ENCODE measurements at regions not wholly inside any gene's neighbourhood (a gene's known extent, or its start where the extent isn't known, plus 50 kb on each side); places are given as distances from the start of the nearest gene placed in this dataset.
"Not testable (repeated sequence)": the region's sequence is repeated elsewhere in the genome, so short reads cannot be mapped to it uniquely, and the experiment has no call there.

- DNase-seq: peak; percentile 99
- no peaks in the 10 kb centered on the region for H3K9me3 ChIP-seq
- H3K27me3 ChIP-seq: no peaks in the 10 kb centered on the region
- H3K36me3 ChIP-seq: no peaks in the 10 kb centered on the region
- H3K4me3 ChIP-seq: peak overlapping the region; percentile 45
Measured at GRCh38 chr15:92809064-92809879, 90.9 kb upstream of the CHD2 start.

- Histone ChIP-seq H3K27me3 (no peaks in the 10 kb centered on the region), H3K4me3 (peak overlapping the region; percentile 45), H3K9me3 (no peaks in the 10 kb centered on the region), H3K36me3 (no peaks in the 10 kb centered on the region)
- peak; percentile 26 for DNase-seq
Measured at GRCh38 chr15:92809880-92810361, 90.2 kb upstream of the CHD2 start.

DNA sequence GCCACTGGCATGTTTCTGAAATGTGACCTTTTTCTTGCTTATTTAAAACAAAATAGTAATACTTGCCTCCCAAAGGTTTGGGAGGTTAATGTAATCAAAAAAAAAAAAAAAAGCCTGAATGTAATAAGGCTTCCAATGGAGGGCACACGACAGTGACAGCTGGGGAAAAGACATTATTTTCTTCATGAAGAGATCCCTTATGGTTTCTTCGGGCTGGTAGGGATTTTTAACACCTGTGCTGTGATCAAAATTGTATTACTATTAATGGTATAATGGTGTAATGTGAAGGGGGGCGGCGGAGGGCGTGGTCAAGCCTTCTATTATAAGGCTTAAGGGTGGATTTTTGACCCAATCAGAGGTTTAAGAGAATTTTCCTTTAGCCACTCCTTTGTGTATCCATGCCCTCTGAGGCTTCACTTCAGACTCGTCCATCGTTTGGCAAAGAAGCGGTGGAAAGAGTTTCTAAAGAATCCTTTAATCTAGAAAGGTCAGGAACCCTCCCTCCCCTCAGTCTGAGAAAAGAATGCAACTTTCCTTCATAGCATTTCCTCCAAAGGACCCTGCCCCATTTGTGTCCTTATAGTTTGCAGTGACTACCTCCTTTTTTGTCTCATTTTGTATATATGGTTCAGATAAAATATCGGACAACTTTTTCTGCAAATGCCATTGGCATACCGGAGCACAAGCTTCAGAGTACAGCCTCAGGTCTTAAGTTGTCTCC lies 89.5 kb upstream of the CHD2 start:
- Histone ChIP-seq H3K4me3 (peak overlapping the region; percentile 40), H3K27me3 (no peaks in the 10 kb centered on the region), H3K36me3 (no peaks in the 10 kb centered on the region), H3K9me3 (no peaks in the 10 kb centered on the region)
- DNase-seq: peak; percentile 77

DNA sequence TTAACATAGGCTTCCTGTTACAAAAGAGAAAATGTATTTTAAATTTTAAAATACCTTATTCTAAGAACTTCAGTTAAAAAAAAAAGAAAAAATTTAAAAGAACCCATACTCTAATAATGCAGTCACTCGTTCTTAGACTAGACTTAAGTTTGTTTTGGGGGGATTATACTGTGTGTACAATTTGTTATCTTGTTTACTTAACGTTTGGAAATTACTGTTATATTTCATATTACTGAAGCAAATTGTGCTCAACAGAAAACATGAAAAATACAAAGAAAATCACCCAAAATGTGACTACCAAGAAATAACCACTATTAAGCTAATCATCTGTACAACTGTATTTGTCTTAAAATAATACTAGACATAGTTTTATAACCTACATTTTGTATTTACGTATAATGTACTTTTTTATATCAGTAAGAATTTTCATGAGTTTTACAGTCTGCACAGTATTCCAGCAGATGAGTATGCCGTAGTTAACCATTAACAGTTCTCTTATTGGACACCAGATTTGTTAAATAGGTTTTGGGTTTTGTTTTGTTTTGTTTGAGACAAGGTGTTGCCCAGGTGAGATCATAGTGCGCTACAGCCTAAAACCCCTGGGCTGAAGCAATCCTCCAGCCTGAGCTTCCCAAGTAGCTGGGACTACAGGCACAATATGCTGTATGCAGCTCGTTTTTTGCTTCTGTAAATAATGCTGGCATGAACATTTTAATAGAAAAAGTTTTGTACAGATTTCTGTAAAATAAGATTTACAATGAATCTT lies 88.8 kb upstream of the CHD2 start:
- Histone ChIP-seq H3K9me3 (no peaks in the 10 kb centered on the region), H3K36me3 (no peaks in the 10 kb centered on the region), H3K27me3 (no peaks in the 10 kb centered on the region), H3K4me3 (peak overlapping the region; percentile 40)
- no peak for DNase-seq

- no peak for DNase-seq
- no peaks in the 10 kb centered on the region for H3K9me3 ChIP-seq
Measured at GRCh38 chr15:92812271-92812670, 87.9 kb upstream of the CHD2 start.

DNA sequence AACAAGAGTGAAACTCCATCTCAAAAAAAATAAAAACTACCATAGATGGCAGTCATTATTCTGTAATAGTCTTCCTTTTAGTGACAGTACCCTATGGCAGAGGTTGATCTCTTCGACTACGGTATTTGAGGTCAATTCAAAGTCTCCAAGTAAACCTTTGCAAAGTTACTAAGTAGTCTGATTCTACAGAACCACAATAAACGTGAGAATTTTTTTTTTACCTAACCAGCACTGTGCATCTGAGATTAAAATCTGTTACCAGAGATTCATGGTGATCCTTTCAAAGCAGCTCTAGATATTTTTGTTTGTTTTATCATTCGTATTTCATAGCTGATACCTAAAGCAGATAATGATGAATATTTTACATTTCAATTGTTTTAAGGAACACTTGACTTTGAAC lies 86.6 kb upstream of the CHD2 start:
- H3K27me3 ChIP-seq: no peaks in the 10 kb centered on the region
- no peaks in the 10 kb centered on the region for H3K9me3 ChIP-seq
- no peak for DNase-seq
- H3K36me3 ChIP-seq: no peaks in the 10 kb centered on the region
- no peak overlapping the region for H3K4me3 ChIP-seq

More at GRCh38 chr15:92812271-92812670, 87.9 kb upstream of the CHD2 start:
- H3K27me3 ChIP-seq: no peaks in the 10 kb centered on the region
- H3K4me3 ChIP-seq: no peak overlapping the region
- no peaks in the 10 kb centered on the region for H3K36me3 ChIP-seq

GRCh38 chr15:92817339-92817886 lies 82.7 kb upstream of the CHD2 start:
- Histone ChIP-seq H3K9me3 (no peaks in the 10 kb centered on the region), H3K4me3 (no peak overlapping the region), H3K36me3 (no peaks in the 10 kb centered on the region), H3K27me3 (no peaks in the 10 kb centered on the region)
- no peak for DNase-seq

DNA sequence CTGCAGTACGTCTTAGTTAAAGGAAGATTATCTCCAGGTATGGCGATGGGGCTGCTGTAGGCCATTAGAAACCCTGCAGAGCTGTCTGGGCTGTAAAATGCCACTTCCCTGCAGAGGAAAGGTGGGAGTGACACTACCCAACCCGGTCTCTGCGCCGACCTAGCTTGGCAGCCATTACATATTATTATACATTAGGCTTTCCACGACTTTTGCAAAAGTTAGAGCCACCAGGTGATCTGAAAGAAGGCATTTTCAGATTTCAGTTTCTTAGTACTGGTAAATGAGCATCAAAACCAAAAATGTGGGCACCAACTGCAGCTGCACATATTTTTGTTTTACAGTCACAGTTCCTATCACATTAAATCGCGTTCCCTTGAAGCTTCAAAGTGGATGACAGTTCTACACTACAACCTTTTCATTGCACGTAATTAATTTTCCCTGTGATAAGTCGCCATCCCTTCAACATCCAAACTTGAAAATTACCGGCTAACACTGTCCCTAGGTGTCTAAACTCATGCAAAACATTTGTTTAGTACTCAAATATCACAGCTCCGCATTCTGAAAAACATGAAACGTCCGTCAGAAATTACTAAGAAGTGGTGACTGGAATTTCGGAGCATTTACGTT lies 81.4 kb upstream of the CHD2 start:
- Histone ChIP-seq H3K36me3 (no peaks in the 10 kb centered on the region), H3K27me3 (no peaks in the 10 kb centered on the region), H3K4me3 (no peak overlapping the region), H3K9me3 (no peaks in the 10 kb centered on the region)
- DNase-seq: no peak

DNA sequence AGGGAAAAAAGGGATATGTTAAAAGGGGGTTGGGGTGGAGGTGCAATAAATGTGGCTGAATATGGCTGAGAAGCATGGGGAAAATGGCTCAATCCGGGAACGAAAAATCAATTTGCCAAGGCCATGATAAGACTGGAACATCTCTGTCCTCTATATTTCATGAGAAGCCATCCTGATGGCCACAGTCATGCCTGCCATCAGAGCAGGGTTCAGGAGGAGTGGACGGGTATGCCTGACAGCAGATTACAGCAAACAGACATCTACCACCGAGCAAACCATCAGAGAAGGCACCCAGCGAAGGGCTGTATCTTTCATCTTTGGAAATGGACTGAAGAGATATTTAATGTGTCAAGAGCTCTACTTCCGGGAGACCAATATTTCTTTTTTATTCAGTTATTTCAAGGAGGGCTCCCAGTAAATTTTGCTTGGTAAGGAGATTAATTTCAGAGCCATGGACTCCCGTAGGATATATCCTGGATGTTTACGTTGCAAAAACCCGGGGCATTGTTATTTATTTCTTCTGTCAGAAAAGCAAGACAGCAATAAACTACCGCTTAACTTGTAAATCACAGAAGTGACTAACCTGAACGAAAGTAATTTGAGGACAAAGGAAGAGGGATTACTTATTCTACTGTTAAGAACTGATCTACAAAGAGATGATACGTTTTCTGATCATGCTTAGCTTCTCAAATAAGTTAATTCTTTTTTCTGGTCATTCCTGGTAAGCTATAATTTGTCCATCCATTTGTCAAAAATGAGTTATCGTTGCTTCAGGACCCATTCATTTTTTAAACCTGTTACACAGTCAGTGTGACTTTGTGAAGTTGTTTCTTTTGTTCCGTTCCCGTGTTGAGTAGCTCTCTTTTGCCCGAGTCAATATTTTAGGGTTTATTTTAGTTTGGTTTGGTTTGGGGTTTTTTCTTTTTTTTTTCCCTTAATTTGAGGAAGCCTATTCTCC lies 80.6 kb upstream of the CHD2 start:
- Histone ChIP-seq H3K36me3 (no peaks in the 10 kb centered on the region), H3K4me3 (peak overlapping the region; percentile 32), H3K27me3 (no peaks in the 10 kb centered on the region), H3K9me3 (no peaks in the 10 kb centered on the region)
- DNase-seq: no peak

- Histone ChIP-seq H3K9me3 (no peaks in the 10 kb centered on the region), H3K36me3 (no peaks in the 10 kb centered on the region), H3K27me3 (no peaks in the 10 kb centered on the region), H3K4me3 (peak overlapping the region; percentile 32)
- DNase-seq: peak; percentile 91
Measured at GRCh38 chr15:92820236-92821021, 79.7 kb upstream of the CHD2 start.

- no peaks in the 10 kb centered on the region for H3K9me3 ChIP-seq
- H3K36me3 ChIP-seq: no peaks in the 10 kb centered on the region
- DNase-seq: no peak
- H3K27me3 ChIP-seq: no peaks in the 10 kb centered on the region
- H3K4me3 ChIP-seq: no peak overlapping the region
Measured at GRCh38 chr15:92821491-92822116, 78.5 kb upstream of the CHD2 start.

DNA sequence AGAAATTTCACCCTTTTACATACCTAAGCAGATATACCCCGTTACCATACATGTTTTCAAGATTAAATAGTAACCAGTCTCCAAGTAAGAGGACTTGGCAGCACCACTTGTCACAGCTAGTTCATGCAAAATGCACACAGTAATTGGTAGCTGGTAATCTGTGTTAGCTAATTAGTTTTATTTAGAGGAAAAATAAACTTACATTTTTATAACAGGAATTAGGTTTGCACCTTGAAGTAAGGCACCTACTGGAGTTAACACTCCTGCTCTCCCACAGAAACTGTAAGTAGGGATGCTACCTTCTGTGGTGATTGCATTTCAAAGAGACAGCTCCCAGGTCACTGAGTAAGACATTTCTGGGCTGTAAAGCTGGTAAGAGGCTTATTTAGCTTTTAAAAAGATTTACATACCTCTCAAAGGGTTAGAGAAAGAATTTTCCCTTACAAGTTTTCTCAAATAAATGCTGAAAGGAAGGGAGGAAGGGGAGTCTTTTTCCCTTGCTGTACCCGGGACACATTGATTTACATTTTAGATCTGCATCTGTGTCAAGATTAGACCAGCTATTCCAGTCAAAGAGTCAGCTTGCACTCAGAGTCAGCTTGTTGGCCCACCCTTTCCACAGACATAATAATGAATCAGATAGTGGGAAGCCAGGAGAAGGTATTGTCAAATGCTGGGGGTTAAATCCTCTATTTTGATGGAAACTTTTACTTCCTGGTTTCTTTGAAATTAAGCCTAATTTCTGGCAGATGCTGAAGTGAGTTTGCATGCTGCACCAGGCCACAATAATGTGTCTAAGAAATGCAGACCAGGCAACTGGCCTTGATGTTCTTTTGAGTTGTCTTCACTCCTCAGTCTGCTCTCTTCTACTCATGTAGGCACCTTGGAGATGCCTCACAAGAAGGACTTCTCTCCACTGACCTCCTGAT lies 77.6 kb upstream of the CHD2 start:
- no peaks in the 10 kb centered on the region for H3K9me3 ChIP-seq
- H3K27me3 ChIP-seq: no peaks in the 10 kb centered on the region
- DNase-seq: no peak
- no peak overlapping the region for H3K4me3 ChIP-seq
- no peaks in the 10 kb centered on the region for H3K36me3 ChIP-seq

GRCh38 chr15:92825985-92826384 lies 74.1 kb upstream of the CHD2 start:
- Histone ChIP-seq H3K9me3 (no peaks in the 10 kb centered on the region), H3K36me3 (no peaks in the 10 kb centered on the region), H3K4me3 (no peak overlapping the region), H3K27me3 (no peaks in the 10 kb centered on the region)
- DNase-seq: no peak

DNA sequence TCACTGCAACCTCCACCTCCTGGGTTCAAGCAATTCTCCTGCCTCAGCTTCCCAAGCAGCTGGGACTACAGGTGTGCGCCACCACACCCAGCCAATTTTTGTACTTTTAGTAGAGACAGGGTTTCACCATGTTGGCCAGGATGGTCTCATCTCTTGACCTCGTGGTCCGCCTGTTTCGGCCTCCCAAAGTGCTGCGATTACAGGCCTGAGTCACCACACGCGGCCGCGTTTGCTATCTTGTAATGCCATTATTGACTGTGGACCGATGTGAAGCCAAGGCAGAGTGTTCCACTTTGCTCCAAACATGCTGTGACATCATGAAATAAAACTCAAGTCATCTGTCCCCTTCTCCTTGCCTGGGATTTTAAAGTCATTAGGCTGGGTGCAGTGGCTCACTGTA lies 72.1 kb upstream of the CHD2 start:
- H3K9me3 ChIP-seq, H3K27me3 ChIP-seq, DNase-seq, H3K4me3 ChIP-seq, H3K36me3 ChIP-seq: not testable (repeated sequence)
